Right atrium auricular region (tissue), 2 donors: ENCODE measurements at regions not wholly inside any gene's neighbourhood (a gene's known extent, or its start where the extent isn't known, plus 50 kb on each side); places are given as distances from the start of the nearest gene placed in this dataset.

Source experiments
- DNase-seq: peaks from one replicate; pipeline ENCODE4 v3.0.0-alpha.2; 2019; ENCODE audit warnings: low spot score
- H3K27ac ChIP-seq, 2 donors: fragments of 200-600 bp; sonication (generic); 1 replicate in 1 of 2; 2 replicates in 1 of 2; pipeline ENCODE4 v1.5.1; 2016 to 2019
- H3K27me3 ChIP-seq, 2 donors: fragments of 200-600 bp; sonication (generic); one replicate each; pipeline versions ENCODE4 v1.5.1 to v1.6.0; 2017 to 2019
- H3K36me3 ChIP-seq: fragments of 200-600 bp; sonication (generic); one replicate; pipeline ENCODE4 v1.5.1; 2016
- H3K4me1 ChIP-seq, 2 donors: fragments of 200-600 bp; sonication (generic); one replicate each; pipeline versions ENCODE4 v1.5.1 to v1.6.0; 2017 to 2019
- H3K4me3 ChIP-seq, 2 donors: fragments of 200-600 bp; sonication (generic); 1 replicate in 1 of 2; 2 replicates in 1 of 2; pipeline ENCODE4 v1.5.1; 2017 to 2019; ENCODE audit warnings: mild to moderate bottlenecking in 1 of 2, moderate library complexity in 1 of 2
- H3K9me3 ChIP-seq, 2 donors: fragments of 200-600 bp; sonication (generic); one replicate each; pipeline ENCODE4 v1.5.1; 2019
- TF ChIP-seq, protein P1 (sequence below), 2 donors: fragments of 200-600 bp; sonication (generic); IDR thresholded peaks; one replicate each; pipeline ENCODE4 v1.5.1; 2019; ENCODE audit warnings: antibody characterized with exemption in 2 of 2

GRCh38 chrX:11992271-11992670, 146.0 kb upstream of the FRMPD4 start:
- Histone ChIP-seq H3K27me3 (no peaks in the 10 kb centered on the region), H3K4me3 (no peak overlapping the region), H3K4me1 (no peaks in the 10 kb centered on the region), H3K27ac (no peak overlapping the region), H3K9me3 (peaks cover 0 to 10% of the 10 kb centered on the region in 2 donors), H3K36me3 (no peaks in the 10 kb centered on the region)
- TF ChIP-seq, protein P1, sequence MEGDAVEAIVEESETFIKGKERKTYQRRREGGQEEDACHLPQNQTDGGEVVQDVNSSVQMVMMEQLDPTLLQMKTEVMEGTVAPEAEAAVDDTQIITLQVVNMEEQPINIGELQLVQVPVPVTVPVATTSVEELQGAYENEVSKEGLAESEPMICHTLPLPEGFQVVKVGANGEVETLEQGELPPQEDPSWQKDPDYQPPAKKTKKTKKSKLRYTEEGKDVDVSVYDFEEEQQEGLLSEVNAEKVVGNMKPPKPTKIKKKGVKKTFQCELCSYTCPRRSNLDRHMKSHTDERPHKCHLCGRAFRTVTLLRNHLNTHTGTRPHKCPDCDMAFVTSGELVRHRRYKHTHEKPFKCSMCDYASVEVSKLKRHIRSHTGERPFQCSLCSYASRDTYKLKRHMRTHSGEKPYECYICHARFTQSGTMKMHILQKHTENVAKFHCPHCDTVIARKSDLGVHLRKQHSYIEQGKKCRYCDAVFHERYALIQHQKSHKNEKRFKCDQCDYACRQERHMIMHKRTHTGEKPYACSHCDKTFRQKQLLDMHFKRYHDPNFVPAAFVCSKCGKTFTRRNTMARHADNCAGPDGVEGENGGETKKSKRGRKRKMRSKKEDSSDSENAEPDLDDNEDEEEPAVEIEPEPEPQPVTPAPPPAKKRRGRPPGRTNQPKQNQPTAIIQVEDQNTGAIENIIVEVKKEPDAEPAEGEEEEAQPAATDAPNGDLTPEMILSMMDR (IDR thresholded peaks at IDR 0.05), result no peak
- DNase-seq, result no peak

- Histone ChIP-seq H3K36me3 (no peaks in the 10 kb centered on the region), H3K4me3 (no peak overlapping the region), H3K27me3 (no peaks in the 10 kb centered on the region), H3K4me1 (no peaks in the 10 kb centered on the region), H3K9me3 (no peaks in the 10 kb centered on the region), H3K27ac (no peak overlapping the region)
- no peak for DNase-seq
- TF ChIP-seq, protein P1 (IDR thresholded peaks at IDR 0.05), result no peak
Measured at GRCh38 chrX:11995146-11995545, 143.1 kb upstream of the FRMPD4 start.

DNA sequence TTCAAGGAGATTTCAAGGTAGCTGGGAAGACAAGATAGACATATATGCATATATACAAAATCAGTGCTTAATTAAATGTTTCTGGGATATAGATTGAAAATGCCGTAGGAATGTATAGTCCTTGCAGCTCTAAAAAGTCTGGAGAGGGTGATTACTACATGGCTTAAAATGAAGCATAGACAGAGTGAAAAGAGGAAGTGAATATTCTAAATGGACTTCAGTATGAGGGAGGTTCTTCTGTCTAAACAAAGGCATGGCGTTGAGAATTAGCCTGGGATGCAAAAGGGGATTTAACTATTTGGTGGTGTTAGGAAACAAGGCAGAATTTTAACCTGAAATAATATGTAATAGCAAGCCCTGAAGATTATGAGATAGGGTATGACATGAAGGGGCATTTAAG, 141.5 kb upstream of the FRMPD4 start:
- no peaks in the 10 kb centered on the region for H3K9me3 ChIP-seq
- no peak overlapping the region for H3K27ac ChIP-seq
- no peak overlapping the region for H3K4me3 ChIP-seq
- no peak for DNase-seq
- TF ChIP-seq, protein P1 (IDR thresholded peaks at IDR 0.05), result no peak
- no peaks in the 10 kb centered on the region for H3K4me1 ChIP-seq
- H3K27me3 ChIP-seq, result no peaks in the 10 kb centered on the region
- H3K36me3 ChIP-seq, result no peaks in the 10 kb centered on the region

GRCh38 chrX:11998944-11999343, 139.3 kb upstream of the FRMPD4 start:
- DNase-seq, result no peak
- TF ChIP-seq, protein P1 (IDR thresholded peaks at IDR 0.05), result no peak
- no peaks in the 10 kb centered on the region for H3K9me3 ChIP-seq

GRCh38 chrX:12002876-12003275, 135.4 kb upstream of the FRMPD4 start:
- Histone ChIP-seq H3K36me3 (no peaks in the 10 kb centered on the region), H3K4me3 (no peak overlapping the region), H3K27ac (no peak overlapping the region), H3K27me3 (no peaks in the 10 kb centered on the region), H3K9me3 (no peaks in the 10 kb centered on the region), H3K4me1 (no peaks in the 10 kb centered on the region)
- DNase-seq, result no peak
- TF ChIP-seq, protein P1 (IDR thresholded peaks at IDR 0.05), result no peak

More at GRCh38 chrX:11998944-11999343, 139.3 kb upstream of the FRMPD4 start:
- no peak overlapping the region for H3K4me3 ChIP-seq
- H3K4me1 ChIP-seq, result no peaks in the 10 kb centered on the region
- H3K27me3 ChIP-seq, result no peaks in the 10 kb centered on the region
- H3K36me3 ChIP-seq, result no peaks in the 10 kb centered on the region
- H3K27ac ChIP-seq, result no peak overlapping the region

DNA sequence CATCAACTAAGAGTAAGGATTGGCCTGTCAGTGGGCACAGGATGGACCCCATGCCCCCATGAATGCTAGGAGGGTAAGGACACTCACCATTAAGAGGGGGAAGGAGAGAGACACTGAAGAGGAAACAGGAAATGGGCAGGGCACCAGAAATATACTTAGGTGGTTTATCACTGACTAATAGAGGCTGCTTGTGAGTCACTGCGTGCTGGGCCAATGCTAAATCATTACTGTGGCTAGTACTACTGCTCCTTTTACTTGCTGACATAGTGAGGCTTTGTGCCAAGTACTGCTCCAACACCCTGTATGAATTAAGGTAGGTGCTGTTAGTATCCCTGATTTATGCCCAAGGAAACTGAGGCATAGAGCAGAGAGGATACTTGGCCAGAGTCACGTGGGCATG, 130.4 kb upstream of the FRMPD4 start:
- no peak overlapping the region for H3K4me3 ChIP-seq
- no peaks in the 10 kb centered on the region for H3K4me1 ChIP-seq
- no peaks in the 10 kb centered on the region for H3K9me3 ChIP-seq
- H3K27me3 ChIP-seq, result no peaks in the 10 kb centered on the region
- H3K27ac ChIP-seq, result no peak overlapping the region
- H3K36me3 ChIP-seq, result no peaks in the 10 kb centered on the region
- no peak for DNase-seq
- TF ChIP-seq, protein P1 (IDR thresholded peaks at IDR 0.05), result no peak
